Hepatocyte (in vitro differentiated cells): ENCODE measurements at regions not wholly inside any gene's neighbourhood (a gene's known extent, or its start where the extent isn't known, plus 50 kb on each side); places are given as distances from the start of the nearest gene placed in this dataset.

Source experiments
- DNase-seq: peaks from one replicate; pipeline ENCODE4 v3.0.0-alpha.2; 2016; ENCODE audit warnings: low spot score
- H2AFZ ChIP-seq: fragments of 200-600 bp; sonication (generic); 2 replicates; pipeline ENCODE4 v1.6.0; 2016; ENCODE audit warnings: antibody characterized with exemption, mild to moderate bottlenecking
- H3K27ac ChIP-seq: fragments of 200-600 bp; sonication (generic); 2 replicates; pipeline ENCODE4 v1.5.1; 2016; ENCODE audit warnings: mild to moderate bottlenecking
- H3K27me3 ChIP-seq: fragments of 200-600 bp; sonication (generic); 2 replicates; pipeline ENCODE4 v1.6.1; 2016
- H3K36me3 ChIP-seq: fragments of 200-600 bp; sonication (generic); replicated peaks from 2 replicates; pipeline ENCODE4 v1.5.1; 2016; ENCODE audit warnings: low read depth; ENCODE audit not compliant: insufficient read depth
- H3K4me1 ChIP-seq: fragments of 200-600 bp; sonication (generic); 2 replicates; pipeline ENCODE4 v1.5.1; 2016; ENCODE audit warnings: mild to moderate bottlenecking, moderate library complexity; ENCODE audit not compliant: insufficient read depth
- H3K4me2 ChIP-seq: fragments of 200-600 bp; sonication (generic); 2 replicates; pipeline ENCODE4 v1.6.0; 2016
- H3K4me3 ChIP-seq: fragments of 200-600 bp; sonication (generic); 2 replicates; pipeline ENCODE4 v1.5.1; 2016; ENCODE audit warnings: mild to moderate bottlenecking
- H3K79me2 ChIP-seq: fragments of 200-600 bp; sonication (generic); 2 replicates; pipeline ENCODE4 v1.6.0; 2017; ENCODE audit warnings: mild to moderate bottlenecking
- H3K9me2 ChIP-seq: fragments of 200-600 bp; sonication (generic); replicated peaks from 2 replicates; pipeline ENCODE4 v1.6.0; 2017; ENCODE audit warnings: mild to moderate bottlenecking; ENCODE audit not compliant: insufficient read depth
- H3K9me3 ChIP-seq: fragments of 200-600 bp; sonication (generic); 2 replicates; pipeline ENCODE4 v1.5.1; 2016; ENCODE audit warnings: low read depth, mild to moderate bottlenecking
- H4K20me1 ChIP-seq: fragments of 200-600 bp; sonication (generic); 2 replicates; pipeline ENCODE4 v1.6.0; 2016; ENCODE audit warnings: mild to moderate bottlenecking; ENCODE audit not compliant: insufficient read depth, poor library complexity, severe bottlenecking
- EZH2 ChIP-seq: fragments of 200-600 bp; sonication (generic); IDR thresholded peaks from 2 replicates; pipeline ENCODE4 v1.6.1; 2016; ENCODE audit warnings: antibody characterized with exemption, mild to moderate bottlenecking, borderline replicate concordance
- EZH2phosphoT487 ChIP-seq: fragments of 200-600 bp; sonication (generic); IDR thresholded peaks from one replicate; pipeline ENCODE4 v1.6.1; 2018; ENCODE audit warnings: antibody characterized with exemption, mild to moderate bottlenecking, low read depth, moderate library complexity; ENCODE audit not compliant: unreplicated experiment, severe bottlenecking
- WGBS: methylation state at CpG from one replicate; pipeline ENCODE4 v1.1.6; 2016; ENCODE audit warnings: low lambda C conversion rate; ENCODE audit errors: missing lambda C conversion rate; 5-methylcytosine and 5-hydroxymethylcytosine counted together
- TF ChIP-seq, protein P1 (sequence below): fragments of 200-600 bp; sonication (generic); IDR thresholded peaks from 2 replicates; pipeline ENCODE4 v1.5.1; 2016; ENCODE audit warnings: antibody characterized with exemption, mild to moderate bottlenecking; ENCODE audit not compliant: poor library complexity

DNA sequence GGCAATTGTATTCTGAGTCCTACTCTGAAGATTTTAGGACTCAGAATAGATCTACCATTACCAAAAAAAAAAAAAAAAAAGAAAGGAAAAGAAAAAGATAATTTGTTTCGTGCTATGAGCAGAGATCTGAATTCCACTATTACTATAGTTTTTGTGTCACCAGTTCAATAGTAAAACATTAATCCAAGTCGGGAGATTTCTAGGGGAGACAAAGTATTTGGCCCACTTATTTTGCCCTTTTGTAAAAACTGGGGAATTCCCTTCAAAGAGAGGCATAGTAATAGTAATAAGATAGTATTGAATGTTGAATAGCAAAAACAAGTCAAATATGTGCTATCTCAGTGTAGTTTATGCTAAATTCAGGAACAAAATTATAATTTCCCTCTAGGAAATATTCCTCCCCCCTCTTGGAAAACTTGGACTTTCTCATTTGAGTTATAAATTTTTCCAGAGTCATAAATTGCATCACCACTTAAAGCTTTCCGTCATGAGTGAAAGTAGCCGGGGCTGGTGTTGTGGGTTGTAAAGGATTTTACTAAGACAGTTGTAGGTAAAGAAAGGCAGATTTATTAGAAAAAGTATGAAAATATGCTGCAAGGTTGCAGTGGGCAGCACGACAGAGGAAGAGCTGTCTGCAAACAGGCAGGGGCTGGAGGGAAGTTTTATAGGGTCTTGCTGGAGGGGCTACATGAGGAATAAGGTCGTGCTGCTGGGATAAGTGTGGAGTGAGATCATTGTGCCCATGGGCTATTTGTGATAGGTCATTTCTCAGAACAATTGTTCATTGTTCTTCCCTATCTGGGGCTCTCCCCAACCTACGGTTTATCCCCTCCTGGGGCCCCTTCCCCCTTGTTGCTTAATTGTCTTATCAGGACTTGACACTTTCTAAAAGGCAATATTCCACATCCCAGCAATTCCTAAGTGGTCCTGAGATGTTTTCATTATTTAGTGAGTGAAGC lies 1009.9 kb downstream of the PLA2G4A start:
- H3K4me2 ChIP-seq, result no peak overlapping the region
- WGBS, result 52% methylated on average over 7 of the region's 7 CpGs
- no peak for TF ChIP-seq EZH2phosphoT487
- TF ChIP-seq, protein P1, sequence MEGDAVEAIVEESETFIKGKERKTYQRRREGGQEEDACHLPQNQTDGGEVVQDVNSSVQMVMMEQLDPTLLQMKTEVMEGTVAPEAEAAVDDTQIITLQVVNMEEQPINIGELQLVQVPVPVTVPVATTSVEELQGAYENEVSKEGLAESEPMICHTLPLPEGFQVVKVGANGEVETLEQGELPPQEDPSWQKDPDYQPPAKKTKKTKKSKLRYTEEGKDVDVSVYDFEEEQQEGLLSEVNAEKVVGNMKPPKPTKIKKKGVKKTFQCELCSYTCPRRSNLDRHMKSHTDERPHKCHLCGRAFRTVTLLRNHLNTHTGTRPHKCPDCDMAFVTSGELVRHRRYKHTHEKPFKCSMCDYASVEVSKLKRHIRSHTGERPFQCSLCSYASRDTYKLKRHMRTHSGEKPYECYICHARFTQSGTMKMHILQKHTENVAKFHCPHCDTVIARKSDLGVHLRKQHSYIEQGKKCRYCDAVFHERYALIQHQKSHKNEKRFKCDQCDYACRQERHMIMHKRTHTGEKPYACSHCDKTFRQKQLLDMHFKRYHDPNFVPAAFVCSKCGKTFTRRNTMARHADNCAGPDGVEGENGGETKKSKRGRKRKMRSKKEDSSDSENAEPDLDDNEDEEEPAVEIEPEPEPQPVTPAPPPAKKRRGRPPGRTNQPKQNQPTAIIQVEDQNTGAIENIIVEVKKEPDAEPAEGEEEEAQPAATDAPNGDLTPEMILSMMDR, result no peak
- no peak for TF ChIP-seq EZH2

DNA sequence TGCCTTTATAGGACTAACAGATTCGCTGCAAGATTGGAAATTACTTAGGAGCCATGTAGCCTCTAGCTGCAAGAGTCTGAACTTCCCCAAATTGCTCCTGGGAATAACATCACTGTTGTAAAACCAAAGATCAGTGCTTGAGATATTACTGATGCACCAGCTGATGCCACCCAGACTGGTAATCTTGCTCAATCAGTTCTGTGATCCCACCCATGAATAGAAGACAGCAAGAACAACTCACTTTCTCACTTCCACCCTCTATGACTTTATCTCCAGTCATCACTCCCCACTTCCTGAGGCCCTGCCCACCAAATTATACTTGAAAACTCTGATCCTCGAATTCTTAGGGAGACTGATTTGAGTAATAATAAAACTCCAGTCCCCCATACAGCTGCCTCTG lies 1011.1 kb downstream of the PLA2G4A start:
- Histone ChIP-seq H3K79me2 (no peaks in the 10 kb centered on the region), H3K9me3 (no peaks in the 10 kb centered on the region), H3K27ac (no peak overlapping the region), H4K20me1 (no peaks in the 10 kb centered on the region), H3K4me1 (peaks cover 8% of the 10 kb centered on the region), H3K36me3 (no peaks in the 10 kb centered on the region), H3K4me3 (no peak overlapping the region), H3K9me2 (no peaks in the 10 kb centered on the region), H3K27me3 (no peaks in the 10 kb centered on the region), H3K4me2 (no peak overlapping the region), H2AFZ (no peak overlapping the region)
- no peak for TF ChIP-seq EZH2
- TF ChIP-seq, protein P1, result no peak
- TF ChIP-seq EZH2phosphoT487, result no peak
- 45% methylated on average over 2 of the region's 2 CpGs for WGBS
- no peak for DNase-seq

More for the DNA sequence above, 1009.9 kb downstream of the PLA2G4A start:
- Histone ChIP-seq H3K36me3 (no peaks in the 10 kb centered on the region), H3K9me3 (no peaks in the 10 kb centered on the region), H3K27ac (no peak overlapping the region), H3K4me1 (peaks cover 8% of the 10 kb centered on the region), H3K4me3 (no peak overlapping the region), H3K79me2 (no peaks in the 10 kb centered on the region), H4K20me1 (no peaks in the 10 kb centered on the region), H2AFZ (no peak overlapping the region), H3K9me2 (no peaks in the 10 kb centered on the region), H3K27me3 (no peaks in the 10 kb centered on the region)
- DNase-seq, result peak; percentile 42

DNA sequence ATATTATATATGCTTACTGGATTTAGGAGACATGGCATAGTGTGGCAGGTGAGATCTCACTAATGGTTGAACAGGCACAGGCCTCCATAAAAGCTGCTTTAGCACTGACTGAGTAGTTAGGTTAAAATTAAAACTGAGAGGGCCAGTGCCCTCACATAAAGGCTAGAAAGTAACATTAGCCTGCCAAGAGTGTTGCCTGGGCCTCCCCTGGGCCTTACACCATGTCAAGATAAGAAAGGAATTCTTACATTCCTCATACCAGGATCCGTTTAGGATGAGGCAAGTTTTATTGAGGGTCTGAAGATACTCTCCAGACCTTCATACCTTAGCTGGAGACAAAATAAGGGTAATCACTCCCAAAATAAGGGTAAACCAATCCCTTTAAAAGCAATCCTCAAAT lies 1011.8 kb downstream of the PLA2G4A start:
- 21% methylated on average over 1 of the region's 1 CpG for WGBS
- no peak for TF ChIP-seq EZH2
- TF ChIP-seq EZH2phosphoT487, result no peak
- TF ChIP-seq, protein P1, result no peak
- Histone ChIP-seq H2AFZ (no peak overlapping the region), H3K79me2 (no peaks in the 10 kb centered on the region), H3K4me2 (no peak overlapping the region), H3K4me3 (no peak overlapping the region), H3K27ac (no peak overlapping the region), H3K36me3 (no peaks in the 10 kb centered on the region), H3K9me3 (no peaks in the 10 kb centered on the region), H3K27me3 (no peaks in the 10 kb centered on the region), H4K20me1 (no peaks in the 10 kb centered on the region), H3K9me2 (no peaks in the 10 kb centered on the region), H3K4me1 (peaks cover 8% of the 10 kb centered on the region)
- peak; percentile 7 for DNase-seq
